GM23338 (cell line): ENCODE measurements at regions not wholly inside any gene's neighbourhood (a gene's known extent, or its start where the extent isn't known, plus 50 kb on each side); places are given as distances from the start of the nearest gene placed in this dataset.

Source experiments
- CREB1 ChIP-seq: fragments of 250-450 bp; sonication (Bioruptor Pico); IDR thresholded peaks from 2 replicates; pipeline ENCODE4 v1.5.0; 2020; ENCODE audit warnings: low read depth, mild to moderate bottlenecking, moderate library complexity
- EZH2 ChIP-seq: fragments of 200-600 bp; sonication (generic); IDR thresholded peaks from one replicate; pipeline ENCODE4 v1.8.0; 2017; ENCODE audit warnings: antibody characterized with exemption, mild to moderate bottlenecking, low read depth; ENCODE audit not compliant: unreplicated experiment
- EZH2phosphoT487 ChIP-seq: fragments of 200-600 bp; sonication (generic); IDR thresholded peaks from one replicate; pipeline ENCODE4 v1.8.1; 2018; ENCODE audit warnings: antibody characterized with exemption; ENCODE audit not compliant: unreplicated experiment
- POLR2AphosphoS5 ChIP-seq: IDR thresholded peaks from 2 replicates; pipeline ENCODE4 v1.6.1; 2016; ENCODE audit warnings: antibody characterized with exemption, low read depth
- STAT1 ChIP-seq: IDR thresholded peaks from one replicate; pipeline ENCODE4 v1.6.1; 2016; ENCODE audit warnings: antibody characterized with exemption; ENCODE audit not compliant: unreplicated experiment
- TF ChIP-seq, protein P1 (sequence below): IDR thresholded peaks from one replicate; pipeline ENCODE4 v1.6.1; 2018; ENCODE audit warnings: antibody characterized with exemption; ENCODE audit not compliant: unreplicated experiment
- TF ChIP-seq, protein P2 (sequence below), 2 experiments: fragments of 200-600 bp in 1 of 2; sonication (generic) in 1 of 2; conservative IDR thresholded peaks; 2 replicates each; pipeline versions ENCODE4 v1.5.1 to v1.6.1; 2016 to 2017; ENCODE audit warnings: antibody characterized with exemption in 2 of 2, low read depth in 2 of 2, mild to moderate bottlenecking in 2 of 2, moderate library complexity in 1 of 2

DNA sequence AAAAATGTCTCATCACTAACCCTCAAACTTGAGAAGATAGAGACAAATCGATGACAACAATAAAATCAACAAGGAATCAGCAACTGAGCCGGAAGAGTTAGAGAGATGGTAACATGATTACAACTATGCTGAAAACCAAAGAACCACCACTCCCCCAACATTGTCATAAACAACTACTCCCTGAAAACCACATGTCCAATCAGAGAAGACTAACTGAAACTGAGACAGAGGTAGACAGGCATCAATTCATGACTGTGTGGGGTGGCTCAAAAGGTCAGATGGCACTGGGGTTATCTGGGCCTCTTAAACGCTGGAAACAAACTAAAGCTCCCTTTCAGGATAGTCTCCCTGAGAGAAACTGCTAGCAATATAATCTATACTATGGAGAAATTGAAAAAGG lies 488.8 kb downstream of the KCTD12 start:
- TF ChIP-seq POLR2AphosphoS5 (no peak), EZH2phosphoT487 (no peak), EZH2 (no peak), CREB1 (no peak), STAT1 (no peak)
- TF ChIP-seq, protein P1, sequence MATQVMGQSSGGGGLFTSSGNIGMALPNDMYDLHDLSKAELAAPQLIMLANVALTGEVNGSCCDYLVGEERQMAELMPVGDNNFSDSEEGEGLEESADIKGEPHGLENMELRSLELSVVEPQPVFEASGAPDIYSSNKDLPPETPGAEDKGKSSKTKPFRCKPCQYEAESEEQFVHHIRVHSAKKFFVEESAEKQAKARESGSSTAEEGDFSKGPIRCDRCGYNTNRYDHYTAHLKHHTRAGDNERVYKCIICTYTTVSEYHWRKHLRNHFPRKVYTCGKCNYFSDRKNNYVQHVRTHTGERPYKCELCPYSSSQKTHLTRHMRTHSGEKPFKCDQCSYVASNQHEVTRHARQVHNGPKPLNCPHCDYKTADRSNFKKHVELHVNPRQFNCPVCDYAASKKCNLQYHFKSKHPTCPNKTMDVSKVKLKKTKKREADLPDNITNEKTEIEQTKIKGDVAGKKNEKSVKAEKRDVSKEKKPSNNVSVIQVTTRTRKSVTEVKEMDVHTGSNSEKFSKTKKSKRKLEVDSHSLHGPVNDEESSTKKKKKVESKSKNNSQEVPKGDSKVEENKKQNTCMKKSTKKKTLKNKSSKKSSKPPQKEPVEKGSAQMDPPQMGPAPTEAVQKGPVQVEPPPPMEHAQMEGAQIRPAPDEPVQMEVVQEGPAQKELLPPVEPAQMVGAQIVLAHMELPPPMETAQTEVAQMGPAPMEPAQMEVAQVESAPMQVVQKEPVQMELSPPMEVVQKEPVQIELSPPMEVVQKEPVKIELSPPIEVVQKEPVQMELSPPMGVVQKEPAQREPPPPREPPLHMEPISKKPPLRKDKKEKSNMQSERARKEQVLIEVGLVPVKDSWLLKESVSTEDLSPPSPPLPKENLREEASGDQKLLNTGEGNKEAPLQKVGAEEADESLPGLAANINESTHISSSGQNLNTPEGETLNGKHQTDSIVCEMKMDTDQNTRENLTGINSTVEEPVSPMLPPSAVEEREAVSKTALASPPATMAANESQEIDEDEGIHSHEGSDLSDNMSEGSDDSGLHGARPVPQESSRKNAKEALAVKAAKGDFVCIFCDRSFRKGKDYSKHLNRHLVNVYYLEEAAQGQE, result no peak
- TF ChIP-seq, protein P2, sequence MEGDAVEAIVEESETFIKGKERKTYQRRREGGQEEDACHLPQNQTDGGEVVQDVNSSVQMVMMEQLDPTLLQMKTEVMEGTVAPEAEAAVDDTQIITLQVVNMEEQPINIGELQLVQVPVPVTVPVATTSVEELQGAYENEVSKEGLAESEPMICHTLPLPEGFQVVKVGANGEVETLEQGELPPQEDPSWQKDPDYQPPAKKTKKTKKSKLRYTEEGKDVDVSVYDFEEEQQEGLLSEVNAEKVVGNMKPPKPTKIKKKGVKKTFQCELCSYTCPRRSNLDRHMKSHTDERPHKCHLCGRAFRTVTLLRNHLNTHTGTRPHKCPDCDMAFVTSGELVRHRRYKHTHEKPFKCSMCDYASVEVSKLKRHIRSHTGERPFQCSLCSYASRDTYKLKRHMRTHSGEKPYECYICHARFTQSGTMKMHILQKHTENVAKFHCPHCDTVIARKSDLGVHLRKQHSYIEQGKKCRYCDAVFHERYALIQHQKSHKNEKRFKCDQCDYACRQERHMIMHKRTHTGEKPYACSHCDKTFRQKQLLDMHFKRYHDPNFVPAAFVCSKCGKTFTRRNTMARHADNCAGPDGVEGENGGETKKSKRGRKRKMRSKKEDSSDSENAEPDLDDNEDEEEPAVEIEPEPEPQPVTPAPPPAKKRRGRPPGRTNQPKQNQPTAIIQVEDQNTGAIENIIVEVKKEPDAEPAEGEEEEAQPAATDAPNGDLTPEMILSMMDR (conservative IDR thresholded peaks at IDR 0.05; ENCODE audit: low read depth in 2 of 2), result no peak
